ENCODE measurements at regions not wholly inside any gene's neighbourhood (a gene's known extent, or its start where the extent isn't known, plus 50 kb on each side); places are given as distances from the start of the nearest gene placed in this dataset.

DNA sequence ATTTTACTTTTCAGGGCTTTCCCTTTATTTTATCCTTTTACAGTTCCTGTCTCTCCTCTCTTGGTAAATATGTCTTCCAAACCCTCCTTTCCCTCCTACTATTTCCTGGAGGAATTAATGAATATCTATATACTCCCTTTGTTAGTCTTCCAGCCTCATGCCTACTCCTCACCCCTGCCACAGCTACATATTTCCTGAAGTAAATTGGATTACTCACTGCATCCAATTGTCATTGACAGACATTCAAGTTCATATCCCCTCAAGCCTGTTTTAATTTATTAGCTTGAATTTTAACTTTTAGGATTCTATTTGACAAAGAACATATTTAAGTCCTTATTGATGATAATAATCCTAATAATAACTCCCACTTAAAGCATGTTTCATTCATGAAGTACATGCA is 314.5 kb downstream of the TMEM161B start:
- DNase-seq (ENCODE audit: low read depth), result no peak

DNA sequence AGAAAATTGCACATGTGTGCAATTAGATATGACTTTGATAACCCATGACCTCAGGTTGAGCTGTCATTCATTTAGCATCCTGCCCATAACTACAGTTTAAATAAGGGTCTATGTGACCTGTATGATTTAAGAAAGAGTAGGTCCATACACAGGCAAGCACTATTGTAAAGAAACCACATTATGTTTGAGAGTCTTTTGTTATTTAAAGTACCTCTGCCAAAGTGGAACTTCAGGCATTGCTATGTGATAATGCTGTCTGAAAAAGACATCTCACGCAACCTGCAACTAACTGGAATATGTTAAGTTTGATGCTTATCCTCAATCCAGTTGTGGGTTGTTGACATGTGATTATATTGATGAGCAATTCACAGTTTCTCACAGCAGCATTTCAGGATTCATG is 317.0 kb downstream of the TMEM161B start:
- DNase-seq (ENCODE audit: low read depth), result no peak

DNA sequence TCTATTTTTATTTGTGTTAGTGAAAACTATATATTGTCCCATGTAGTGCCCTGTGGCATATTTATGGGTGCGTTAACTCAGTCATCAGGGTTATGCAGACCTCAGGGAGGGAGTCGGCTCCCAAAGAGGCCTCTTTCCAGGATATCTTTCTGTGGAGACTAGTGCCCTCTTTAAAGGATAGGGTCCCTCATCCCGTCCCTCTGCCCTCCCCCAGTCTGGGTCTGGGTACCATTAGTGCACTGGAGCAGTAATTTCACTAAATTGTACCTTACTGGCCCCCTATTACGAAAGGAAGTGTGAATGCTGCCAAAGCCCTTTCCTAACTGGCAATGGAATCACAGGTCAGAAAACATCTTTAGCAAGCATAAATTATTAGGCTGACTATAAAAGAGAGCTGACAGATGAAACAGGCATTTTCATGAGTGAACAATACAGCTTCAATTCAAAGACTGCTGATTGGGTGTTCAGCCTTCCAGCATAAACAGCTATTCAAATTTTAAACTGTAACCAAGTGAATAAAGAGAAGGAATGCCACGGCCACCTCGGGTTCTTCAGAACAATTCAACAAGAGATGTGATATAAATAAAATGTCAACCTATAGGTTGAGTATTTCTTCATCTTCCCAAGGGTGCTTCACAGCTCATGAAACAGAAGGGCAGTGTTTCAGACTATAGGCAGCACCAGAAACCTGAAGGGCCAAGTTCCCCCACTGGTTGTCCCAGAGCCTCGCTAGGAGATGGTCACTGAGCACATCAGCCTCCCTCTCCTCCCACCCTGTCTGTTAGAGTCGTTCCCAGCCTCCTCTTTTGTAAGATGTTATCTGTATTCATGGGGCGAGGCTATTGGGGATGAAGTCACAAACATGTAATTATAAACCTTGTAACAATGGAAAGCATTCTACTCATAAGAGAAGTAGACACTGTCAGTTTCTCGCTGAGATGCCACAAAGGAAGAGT is 318.7 kb downstream of the TMEM161B start:
- no peak for DNase-seq (ENCODE audit: low read depth)

DNA sequence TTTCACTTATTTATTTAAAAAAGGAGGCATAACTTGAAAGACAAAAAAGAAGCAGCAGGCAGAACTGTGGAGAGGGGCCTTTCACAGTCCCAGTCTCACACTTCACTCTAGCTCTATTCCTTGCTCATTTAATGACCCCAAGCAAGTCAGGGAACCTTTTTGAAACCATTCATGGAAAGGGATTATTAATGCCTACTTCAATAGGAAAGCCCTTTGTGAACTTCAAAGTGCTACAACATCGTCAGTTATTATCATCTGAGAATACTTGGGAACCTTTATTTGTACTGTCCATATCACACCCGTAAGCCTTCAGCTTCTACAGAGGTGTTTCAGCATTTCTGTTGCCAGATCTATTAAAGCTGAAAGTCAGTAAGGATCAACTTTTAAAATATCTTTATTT is 320.2 kb downstream of the TMEM161B start:
- DNase-seq (ENCODE audit: low read depth), result no peak

- no peak for DNase-seq (ENCODE audit: low read depth)
Measured at GRCh38 chr5:87946271-87946670, 322.4 kb downstream of the TMEM161B start.

DNA sequence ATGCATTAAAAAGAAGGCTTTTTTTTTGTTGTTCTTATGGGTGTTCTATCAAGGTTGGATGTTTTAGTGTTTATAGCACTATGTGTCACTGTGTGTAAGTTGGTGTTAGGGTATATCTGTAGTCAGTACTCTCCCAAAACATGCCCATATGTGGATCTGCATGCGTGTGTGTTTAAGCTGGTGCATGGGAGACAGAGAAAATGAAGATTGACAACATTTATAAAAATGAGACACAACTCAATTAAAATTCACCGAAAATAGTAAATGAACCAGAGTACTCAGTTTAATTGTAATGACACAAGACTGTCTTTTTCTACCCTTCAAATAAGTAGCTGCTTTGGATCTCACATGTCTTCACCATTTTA is 323.4 kb downstream of the TMEM161B start:
- DNase-seq (ENCODE audit: low read depth), result no peak

GRCh38 chr5:87944553-87945285 is 323.9 kb downstream of the TMEM161B start:
- no peak for DNase-seq (ENCODE audit: low read depth)

- no peak for DNase-seq (ENCODE audit: low read depth)
Measured at GRCh38 chr5:87940775-87941174, 327.9 kb downstream of the TMEM161B start.

GRCh38 chr5:87936667-87937066 is 332.0 kb downstream of the TMEM161B start:
- DNase-seq (ENCODE audit: low read depth), result no peak

DNA sequence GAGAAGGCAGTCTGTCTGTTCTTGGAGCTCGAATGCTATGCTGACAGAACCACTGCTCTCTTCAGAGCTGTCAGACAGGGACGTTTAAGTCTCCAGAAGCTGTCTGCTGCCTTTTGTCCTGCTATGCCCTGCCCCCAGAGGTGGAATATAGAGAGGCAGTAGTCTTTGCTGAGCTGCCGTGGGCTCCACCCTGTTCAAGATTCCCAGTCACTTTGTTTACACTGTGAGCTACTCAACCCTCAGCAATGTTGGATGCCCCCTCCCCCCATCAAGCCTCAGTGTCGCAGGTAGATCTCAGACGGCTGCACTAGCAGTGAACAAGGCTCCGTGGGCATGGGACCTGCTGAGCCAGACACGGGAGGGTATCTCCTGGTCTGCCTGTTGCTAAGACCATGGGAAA is 344.2 kb downstream of the TMEM161B start:
- DNase-seq (ENCODE audit: low read depth), result no peak

- no peak for DNase-seq (ENCODE audit: low read depth)
Measured at GRCh38 chr5:87916320-87916719, 352.3 kb downstream of the TMEM161B start.

GRCh38 chr5:87912419-87912818 is 356.2 kb downstream of the TMEM161B start:
- no peak for DNase-seq (ENCODE audit: low read depth)

GRCh38 chr5:87909382-87909781 is 359.3 kb downstream of the TMEM161B start:
- DNase-seq (ENCODE audit: low read depth), result no peak

DNA sequence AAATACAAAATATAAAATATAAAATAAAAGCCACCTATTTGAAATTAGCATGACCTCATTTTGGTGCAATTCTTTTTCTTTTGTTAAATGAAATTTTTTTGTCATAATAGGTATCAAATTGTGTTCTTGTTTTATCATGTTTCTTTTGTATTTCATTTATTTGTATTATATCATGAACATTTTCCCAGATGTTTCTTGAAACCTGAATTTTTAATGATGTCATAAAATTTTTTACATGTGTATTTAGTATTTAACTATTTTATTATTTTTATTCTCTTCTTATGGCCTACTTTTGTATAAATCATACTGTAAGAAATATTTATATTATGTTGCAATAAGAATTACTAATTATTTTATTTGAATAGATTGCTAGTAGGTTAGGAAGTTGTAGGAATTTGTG is 361.7 kb downstream of the TMEM161B start:
- DNase-seq (ENCODE audit: low read depth), result no peak

DNA sequence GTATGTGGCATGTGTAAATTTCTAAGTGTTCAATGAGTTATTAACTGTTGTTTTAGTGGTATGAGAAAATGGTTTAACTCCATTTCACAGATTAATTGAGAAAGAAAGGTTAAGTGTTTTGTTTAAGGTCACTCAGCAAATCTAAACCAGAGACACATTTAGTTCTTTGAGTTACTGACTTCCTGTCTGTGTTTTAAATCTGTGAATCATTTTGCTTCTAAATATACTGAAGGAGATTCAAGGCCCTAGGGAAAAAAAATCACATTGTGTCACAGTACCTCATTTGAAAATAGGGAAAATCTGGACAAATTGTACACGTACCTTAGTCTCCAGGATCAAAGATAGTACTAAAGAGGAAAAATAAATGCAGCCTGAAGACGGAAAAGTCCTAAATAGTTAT is 368.2 kb downstream of the TMEM161B start:
- no peak for DNase-seq (ENCODE audit: low read depth)

- DNase-seq (ENCODE audit: low read depth), result peak; percentile 1
Measured at GRCh38 chr5:87899721-87900131, 368.9 kb downstream of the TMEM161B start.

GRCh38 chr5:87899208-87899661 is 369.4 kb downstream of the TMEM161B start:
- DNase-seq (ENCODE audit: low read depth), result no peak

GRCh38 chr5:87898574-87898973 is 370.1 kb downstream of the TMEM161B start:
- no peak for DNase-seq (ENCODE audit: low read depth)

GRCh38 chr5:87888139-87888538 is 380.5 kb downstream of the TMEM161B start:
- no peak for DNase-seq (ENCODE audit: low read depth)

DNA sequence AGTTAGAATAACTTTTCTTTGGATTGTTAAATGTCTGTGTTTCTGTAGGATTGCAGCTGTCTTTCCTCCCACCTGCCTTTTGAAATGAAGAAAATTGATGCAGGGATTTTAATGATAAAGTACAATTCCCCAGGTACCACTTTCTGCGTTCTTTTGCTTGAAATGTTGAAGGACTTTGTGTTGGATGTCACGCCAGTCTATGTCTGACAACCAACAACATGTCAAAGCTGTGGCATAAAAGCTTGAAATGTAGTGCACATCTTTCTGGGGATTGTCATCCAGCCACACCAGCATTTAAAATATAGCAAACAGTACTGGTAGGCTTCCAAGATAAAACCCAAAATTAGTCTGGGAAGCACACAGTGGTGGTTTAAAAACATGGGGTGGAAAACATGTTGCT is 381.4 kb downstream of the TMEM161B start:
- DNase-seq (ENCODE audit: low read depth), result no peak

- DNase-seq (ENCODE audit: low read depth), result no peak
Measured at GRCh38 chr5:87886164-87886563, 382.5 kb downstream of the TMEM161B start.

GRCh38 chr5:87885758-87886157 is 382.9 kb downstream of the TMEM161B start:
- no peak for DNase-seq (ENCODE audit: low read depth)

DNA sequence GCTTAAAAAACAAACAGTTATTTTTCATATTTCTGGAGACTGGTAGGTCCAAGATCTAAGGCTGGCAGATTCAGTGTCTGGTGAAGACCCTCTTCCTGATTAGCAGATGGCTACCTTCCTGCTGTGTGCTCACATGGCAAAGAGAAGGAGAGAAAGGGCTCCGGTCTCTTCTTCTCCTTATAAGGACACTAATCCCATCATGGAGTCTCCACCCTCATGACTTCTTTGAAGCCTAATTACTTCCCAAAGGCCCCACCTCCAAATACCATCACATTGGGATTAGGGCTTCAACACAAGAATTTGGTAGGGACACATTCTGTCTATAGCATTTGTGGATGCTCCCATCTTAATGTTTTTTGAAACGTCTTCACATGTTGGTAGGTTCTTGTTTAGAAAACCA is 391.1 kb downstream of the TMEM161B start:
- no peak for DNase-seq (ENCODE audit: low read depth)
